Skeletal muscle cell (primary cell): ENCODE measurements at regions not wholly inside any gene's neighbourhood (a gene's known extent, or its start where the extent isn't known, plus 50 kb on each side); places are given as distances from the start of the nearest gene placed in this dataset.

ENCODE experiments used
- DNase-seq: peaks from one replicate; pipeline ENCODE4 v3.0.0-alpha.2; 2010; ENCODE audit warnings: low read depth
- H3K4me3 ChIP-seq: 2 replicates; pipeline ENCODE4 v1.5.1; 2011; ENCODE audit warnings: low read depth, mild to moderate bottlenecking, control low read depth, low read length, moderate library complexity

DNA sequence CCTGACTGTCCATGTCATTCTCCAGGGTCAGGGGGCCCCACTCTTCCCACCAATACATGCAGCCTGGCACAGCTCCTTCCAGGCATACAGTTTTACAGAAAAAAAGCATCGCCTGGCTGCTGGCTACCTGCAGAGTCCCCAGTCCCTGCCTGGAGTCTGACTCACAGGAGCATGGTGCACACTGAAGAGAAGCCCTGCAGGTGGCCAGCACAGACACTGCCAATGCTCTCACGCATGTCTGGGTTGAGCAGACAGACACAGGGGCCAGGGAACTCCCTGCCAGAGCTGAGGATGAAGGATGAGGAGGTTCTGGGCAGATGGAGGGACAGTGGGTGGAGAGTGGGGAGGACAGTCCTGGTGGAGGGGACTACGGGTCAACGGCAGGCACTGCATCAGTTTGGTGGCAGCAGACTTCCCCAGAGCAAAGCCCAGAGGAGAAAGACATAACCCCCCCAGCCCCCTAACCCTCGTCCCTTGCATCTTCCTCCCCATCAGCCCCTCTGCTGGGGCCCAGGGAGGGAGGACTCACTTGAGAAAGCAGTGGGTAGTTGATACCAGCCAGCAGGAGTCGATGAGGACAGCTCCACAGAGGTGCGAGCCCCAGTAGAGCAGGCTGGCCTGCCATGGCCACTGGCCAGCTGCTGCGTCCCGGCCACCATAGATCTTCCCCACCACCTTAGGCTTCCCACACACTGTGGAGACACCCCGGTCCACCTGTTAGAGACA, 72.9 kb upstream of the SPTLC1 start:
- no peak for DNase-seq
- no peak overlapping the region for H3K4me3 ChIP-seq

DNA sequence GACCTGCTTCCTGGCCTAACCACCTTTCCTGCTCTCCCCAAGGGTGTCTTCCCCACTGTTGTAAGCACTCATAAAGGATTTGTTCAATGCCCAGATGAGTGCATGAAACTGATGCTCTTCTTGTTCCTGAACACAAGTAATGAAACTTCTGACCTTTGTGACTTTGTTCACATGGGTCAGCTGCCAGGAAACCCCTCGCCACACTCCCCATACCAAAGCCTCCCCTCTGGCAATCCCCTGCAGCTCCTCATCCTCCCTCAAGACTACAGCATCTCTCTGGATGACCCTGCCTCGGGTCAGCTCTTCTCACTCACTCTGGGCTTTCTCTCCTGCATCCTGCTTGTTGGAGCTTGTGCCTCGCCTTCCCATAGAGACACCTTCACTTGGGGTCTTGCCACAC, 72.2 kb upstream of the SPTLC1 start:
- H3K4me3 ChIP-seq, result no peak overlapping the region
- no peak for DNase-seq

DNA sequence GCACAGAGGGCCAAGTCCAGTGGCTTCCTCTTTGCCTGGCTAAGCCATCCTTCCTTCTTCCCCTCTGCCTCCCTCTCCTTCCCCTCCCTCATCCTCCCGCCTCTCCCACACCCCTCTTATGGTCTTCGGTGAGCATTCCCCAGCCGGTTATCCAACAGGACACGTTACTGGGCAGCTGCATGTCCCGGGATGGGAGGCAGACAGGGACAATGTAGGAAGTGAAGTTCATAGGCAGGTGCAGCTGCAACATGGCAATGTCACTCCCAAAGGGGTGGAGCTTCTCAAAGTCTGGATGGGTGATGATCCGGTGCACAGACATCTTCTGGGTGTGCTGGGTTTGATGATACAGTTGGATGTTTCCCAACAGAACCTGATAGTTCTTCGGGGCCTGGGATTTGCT, 71.4 kb upstream of the SPTLC1 start:
- no peak overlapping the region for H3K4me3 ChIP-seq
- DNase-seq, result no peak

DNA sequence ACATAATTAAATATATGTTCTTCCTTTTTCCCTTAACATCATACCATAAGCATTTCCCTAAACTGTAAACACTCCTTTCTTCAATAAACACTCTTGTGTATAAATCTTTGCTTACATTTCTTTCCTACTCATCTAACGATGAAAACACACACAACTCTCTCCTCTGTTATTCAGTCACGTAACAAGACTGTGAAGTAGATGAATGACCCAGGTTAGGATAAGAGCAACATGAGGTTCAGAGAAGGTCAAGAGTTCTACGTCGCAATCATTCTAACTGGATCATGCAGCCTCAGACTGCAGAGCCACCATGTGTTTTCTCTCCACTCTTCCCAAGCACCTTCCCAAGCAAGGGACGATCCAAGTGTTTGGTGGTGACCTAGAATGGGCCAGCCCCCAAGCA, 70.5 kb upstream of the SPTLC1 start:
- DNase-seq, result no peak
- H3K4me3 ChIP-seq, result no peak overlapping the region

DNA sequence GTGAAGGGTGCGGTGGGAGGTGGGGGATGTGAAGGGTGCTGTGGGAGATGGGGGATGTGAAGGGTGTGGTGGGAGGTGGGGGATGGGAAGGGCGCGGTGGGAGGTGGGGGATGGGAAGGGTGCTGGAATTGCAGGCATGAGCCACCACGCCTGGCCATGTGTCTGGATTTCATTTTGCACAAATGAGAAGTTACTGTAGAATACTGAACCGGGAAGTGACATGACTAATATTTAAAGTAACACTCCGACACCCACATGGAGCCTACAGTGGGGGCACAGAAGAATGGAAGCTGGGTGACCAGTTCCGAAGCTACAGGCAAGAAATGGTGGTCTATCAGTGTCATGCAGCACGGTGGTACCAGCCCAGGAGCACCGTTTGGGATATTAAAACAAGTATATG, 69.9 kb upstream of the SPTLC1 start:
- no peak overlapping the region for H3K4me3 ChIP-seq
- DNase-seq, result no peak

DNA sequence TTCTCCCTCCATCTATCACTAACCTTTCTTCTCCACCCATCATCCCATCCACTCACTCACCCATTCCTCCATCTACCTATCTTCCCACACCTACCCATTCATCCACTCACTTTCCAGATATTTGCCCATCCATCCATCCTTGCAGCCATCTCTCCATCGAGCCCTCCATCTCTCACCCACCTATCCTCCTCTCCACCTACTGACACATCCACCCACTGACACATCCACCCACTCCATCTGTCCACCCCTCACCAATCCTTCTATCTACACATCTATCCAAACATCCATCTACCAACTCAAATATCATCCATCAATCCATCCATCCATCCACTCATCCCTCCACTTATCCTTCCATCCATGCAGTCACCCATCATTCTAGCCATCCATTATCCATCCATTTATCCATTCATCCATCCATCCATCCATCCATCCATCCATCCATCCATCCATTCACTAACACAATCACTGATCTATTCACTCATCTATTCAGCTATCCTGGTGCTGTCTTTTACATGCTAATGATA, 68.9 kb upstream of the SPTLC1 start:
- no peak for DNase-seq
- H3K4me3 ChIP-seq, result no peak overlapping the region

DNA sequence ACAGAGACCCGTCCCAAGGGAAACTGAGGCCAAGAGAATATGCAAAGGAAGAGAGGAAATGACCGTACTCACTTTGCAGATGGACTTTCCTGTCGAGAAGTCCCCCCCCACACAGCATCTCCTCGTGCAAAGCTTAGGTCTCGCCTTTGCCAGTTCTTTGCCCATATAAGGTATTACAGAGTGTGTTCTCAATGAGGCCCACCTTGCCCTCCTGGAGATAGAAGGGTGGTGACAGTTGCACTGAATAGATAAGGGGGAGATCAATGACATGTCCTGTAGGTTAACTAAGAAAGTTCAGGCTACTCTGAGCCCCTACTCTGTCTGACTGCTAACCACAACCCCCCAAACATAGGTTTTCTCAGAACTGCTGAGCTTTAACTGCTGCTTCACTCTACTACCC, 68.2 kb upstream of the SPTLC1 start:
- H3K4me3 ChIP-seq, result no peak overlapping the region
- no peak for DNase-seq

DNA sequence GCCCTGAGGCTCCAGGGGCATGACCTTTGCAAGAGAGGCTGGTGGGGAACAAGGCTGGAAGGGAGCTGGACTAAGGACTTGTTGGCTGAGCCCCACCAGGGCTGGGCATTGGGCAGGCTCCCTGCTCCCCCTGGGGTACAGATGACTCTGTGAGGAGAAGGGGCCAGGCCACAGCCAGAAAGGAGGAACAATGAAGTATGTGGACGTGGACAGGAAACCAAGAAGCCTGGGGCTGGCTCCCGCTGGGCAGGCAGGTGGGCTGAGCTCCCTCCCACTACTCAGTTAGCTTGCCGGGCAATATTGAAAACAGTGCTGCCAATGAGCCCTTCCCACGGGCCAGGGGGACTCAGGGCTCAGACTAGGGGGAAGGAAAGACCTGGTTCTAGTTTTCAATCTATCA, 66.1 kb upstream of the SPTLC1 start:
- DNase-seq, result no peak
- no peak overlapping the region for H3K4me3 ChIP-seq

DNA sequence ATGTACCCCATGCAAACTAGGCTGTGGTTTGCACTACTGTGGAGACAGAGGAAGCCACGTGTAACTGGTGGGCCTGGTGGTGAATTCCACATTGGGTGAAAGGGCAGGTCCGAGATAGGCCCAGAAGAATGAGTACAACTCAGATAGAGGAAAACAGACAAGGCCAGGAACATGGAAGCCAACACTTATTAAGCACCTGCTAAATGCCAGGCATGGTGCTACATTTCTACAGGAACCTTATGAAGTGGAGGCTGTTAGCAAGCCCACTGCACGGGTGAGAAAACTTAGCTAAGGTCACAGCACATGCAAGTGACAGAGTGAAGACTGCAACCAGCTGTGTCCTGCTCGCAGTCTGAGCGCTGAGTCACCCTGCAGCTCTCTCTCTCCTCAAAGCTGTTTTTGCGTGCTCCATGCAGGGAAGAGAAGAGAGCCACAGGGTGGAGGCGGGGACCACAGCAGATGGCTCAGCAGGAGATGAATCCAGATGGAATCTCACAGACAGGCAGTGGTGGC, 65.5 kb upstream of the SPTLC1 start:
- H3K4me3 ChIP-seq, result no peak overlapping the region
- peak; percentile 71 for DNase-seq

DNA sequence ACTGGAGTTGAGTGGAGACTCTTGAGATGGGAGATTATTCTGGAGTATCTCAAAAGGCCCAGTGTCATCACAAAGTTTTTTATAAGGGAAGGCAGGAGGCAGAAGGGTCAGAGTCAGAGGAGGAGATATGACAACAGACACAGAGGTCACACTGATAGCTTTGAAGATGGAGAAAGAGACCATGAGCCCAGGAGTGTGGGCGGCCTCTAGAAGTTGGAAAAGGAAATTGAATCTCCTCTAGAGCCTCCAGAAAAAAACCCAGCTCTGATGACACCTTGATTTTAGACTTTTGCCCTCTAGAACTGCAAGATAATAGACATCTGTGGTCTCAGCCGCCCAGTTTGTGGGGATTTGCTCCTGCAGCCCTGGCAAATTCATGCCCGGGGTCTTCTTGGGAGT, 64.8 kb upstream of the SPTLC1 start:
- H3K4me3 ChIP-seq, result no peak overlapping the region
- DNase-seq, result no peak

DNA sequence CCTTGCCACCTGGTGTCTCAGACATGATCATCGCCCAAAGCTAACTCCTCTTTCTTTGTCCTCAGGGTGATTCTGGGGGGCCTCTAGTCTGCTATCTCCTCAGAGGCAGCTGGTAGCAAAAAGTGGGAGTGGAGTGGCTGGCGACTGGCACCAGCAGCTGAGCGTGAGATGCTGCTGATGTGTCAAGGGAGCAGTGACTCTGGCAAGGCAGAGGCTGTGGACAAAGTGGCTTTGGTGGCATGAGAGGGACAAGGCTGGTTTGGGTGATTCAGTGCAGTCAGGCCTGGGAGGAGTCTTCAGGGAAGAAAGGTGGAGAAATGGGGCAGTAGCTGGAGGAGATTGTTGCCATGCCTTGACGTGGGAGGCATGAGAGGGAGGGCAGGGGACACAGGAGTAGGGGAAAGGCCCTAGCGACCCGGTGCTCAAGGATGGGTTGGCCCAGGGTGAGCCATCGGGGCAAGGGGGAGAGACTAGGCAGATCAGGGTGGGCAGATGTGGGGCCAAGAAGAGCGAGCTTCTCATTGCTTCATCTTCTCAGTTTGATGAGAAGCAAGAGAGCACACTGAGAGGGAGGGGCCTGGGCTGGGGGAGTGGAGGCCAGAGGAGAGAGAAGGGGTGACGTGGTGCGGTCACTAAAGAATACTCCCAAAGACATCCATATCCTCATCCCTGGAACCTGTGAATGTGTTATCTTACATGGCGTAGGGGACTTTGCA, 64.2 kb upstream of the SPTLC1 start:
- no peak overlapping the region for H3K4me3 ChIP-seq
- no peak for DNase-seq

DNA sequence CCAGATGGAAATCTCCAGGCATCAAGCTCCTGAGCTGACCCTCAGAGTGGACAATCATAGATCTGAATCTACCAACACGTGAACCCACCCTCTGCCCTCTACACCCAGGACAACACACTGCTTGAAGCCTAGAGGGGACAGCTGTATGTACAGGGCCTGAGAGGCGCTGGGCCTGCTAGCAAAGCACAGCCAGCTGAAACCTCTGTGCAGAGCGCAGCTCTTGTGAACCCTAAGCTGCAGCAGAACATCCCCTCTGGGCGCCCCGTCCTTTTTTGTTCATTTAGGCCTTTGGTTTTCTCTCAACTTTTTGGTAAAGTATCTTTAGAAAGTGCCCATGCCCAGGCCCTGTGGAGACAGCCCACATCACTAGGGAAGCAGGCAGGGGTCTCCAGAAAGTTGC, 62.4 kb upstream of the SPTLC1 start:
- DNase-seq, result no peak
- no peak overlapping the region for H3K4me3 ChIP-seq

DNA sequence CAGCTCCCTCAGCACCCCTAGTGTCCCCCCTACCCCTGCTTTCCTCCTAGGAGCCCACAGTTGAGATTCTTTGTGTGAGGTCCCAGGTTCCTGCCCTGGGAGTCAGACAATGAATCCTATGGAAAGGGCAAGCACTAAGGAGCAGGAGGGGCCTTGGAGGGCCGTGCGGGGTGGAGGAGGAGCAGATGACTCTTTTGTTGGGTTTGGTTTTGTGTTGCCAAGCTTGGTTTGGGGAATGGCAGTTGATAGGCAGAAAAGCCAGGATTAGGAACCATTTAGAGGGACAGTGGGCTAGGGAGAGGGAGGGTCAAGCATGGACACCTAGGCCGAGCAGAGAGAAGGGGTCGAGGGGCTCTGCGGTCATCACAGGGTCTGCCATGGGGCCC, 61.6 kb upstream of the SPTLC1 start:
- DNase-seq, result no peak
- H3K4me3 ChIP-seq, result no peak overlapping the region

DNA sequence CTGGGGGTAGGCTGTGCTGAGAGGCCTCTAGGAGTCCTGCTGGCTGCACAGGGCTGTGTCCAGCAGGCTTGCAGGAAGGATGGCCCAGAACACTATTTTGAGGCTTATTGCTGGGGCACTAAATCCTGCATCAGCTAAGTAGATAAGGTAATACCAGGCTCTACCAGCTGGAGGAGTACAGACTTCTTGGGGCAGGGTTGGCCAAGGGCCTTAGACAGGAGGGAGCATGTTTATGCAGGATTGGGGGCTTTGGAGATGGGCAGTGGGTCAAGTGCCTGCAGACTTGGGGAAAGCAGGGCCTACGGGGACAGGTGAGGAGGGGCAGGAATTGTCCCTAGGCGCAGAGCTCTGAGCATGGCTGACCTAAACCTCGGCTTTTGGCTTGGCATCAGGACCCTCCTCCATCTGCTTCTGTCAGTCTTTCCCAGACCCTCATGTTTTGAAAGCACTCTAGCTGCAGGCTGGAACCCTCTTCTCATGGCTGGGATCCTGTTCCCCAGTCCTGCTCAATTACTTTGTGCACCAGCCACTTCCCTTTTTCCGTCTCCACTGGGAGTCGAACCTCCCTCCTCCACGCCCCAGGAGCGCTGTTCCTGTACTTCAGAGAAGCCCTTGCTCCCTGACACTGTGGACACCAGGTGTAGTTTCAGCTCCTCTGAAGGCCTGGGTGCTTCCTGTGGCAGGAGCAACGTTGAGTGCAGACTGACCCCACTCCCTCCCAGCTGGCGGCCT, 61.0 kb upstream of the SPTLC1 start:
- no peak overlapping the region for H3K4me3 ChIP-seq
- DNase-seq, result no peak

DNA sequence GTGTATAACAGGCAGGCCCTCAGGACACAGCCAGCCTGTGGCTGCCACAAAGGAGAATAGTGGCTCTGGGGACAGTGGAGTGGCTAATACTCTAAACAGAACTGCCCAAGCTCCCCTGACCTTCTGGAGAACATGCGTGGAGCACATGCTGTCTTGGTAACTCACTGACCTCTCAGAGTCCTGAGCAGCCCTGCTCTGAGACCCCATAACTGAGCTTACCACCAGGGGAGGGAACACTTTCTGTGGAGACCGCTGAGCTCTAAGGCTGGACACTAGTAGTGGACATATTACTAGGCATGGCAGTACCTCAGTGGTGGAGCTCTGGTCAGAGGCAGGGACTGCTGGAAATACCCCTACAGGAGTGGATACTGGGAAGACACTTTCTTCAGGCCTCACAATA, 60.2 kb upstream of the SPTLC1 start:
- H3K4me3 ChIP-seq, result no peak overlapping the region
- no peak for DNase-seq

DNA sequence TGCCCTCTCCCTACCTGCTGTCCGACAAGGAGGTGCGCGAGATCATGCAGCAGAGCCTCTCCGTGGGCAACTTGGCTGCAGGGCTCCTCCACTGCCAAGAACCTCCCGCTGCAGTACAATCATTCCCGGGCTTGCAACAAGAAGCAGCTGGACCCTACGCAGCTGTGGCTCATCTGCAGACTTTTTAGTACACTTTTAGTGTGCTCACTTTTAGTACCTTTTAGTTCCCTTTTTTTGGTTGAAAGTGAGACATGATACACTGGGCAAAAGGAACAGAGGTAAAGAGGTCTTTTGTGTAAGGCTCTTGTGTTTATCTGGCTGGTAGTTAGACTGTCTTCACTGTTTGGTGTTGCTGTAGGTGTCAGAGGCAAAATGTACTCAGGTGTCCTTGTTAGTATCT, 58.1 kb upstream of the SPTLC1 start:
- no peak overlapping the region for H3K4me3 ChIP-seq
- no peak for DNase-seq

DNA sequence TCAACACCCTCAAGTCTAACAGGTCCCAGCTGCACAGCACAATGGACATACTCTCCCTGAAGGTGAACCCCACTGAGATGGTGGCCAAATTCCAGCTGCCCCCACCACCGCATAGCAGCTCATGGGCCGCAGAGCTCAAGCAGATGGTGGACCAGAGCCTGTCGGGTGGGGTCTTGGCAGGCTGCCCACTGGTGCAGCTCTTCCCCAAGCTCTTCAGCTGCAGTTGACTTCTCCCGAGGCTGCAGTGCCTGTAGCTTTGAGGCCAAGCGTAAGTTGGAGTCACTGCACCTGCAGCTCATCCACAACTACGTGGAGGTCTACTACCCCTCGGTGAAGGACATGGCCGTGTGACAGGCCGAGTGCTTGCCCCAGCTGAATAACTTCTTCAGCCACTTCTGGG, 56.6 kb upstream of the SPTLC1 start:
- DNase-seq, result no peak
- no peak overlapping the region for H3K4me3 ChIP-seq

DNA sequence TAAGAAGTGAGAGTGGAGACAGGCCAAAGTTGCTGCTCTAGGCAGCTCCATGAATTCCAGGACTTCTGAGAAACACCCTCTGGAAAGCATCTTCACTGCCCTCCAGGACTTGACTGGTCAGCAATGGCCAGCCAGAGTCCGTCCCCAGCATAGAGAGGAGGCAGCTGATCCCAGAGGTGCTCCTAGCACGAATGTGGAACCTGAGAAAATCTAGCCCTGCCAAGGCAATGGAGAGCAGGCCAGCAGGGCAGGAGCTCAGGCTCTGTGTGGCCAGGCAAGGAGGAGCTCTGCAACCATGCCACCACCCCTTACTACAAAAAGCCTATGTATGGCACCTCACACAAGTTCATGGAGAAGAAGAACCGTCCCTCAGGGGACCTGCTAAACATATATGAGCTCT, 56.1 kb upstream of the SPTLC1 start:
- no peak overlapping the region for H3K4me3 ChIP-seq
- no peak for DNase-seq

DNA sequence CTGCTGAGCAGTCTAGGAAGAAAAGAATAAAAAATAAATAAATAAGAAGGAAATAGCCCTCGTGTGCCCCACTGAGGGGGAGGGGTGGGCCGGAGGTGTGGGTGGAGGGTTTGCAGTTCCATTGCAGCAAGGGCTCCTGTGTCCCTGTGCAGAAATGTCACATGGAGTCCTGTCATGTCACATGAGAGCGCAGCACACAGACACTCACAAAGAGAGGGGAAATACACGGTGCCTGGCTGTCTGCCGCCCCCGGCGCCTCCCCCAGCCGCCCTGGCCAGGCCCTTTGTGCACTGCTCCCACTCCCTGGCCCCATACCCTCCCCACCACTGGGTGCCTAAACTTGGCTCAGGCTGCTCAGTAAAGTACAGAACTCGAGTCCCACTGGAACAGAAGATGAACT, 55.6 kb upstream of the SPTLC1 start:
- no peak for DNase-seq
- H3K4me3 ChIP-seq, result no peak overlapping the region

DNA sequence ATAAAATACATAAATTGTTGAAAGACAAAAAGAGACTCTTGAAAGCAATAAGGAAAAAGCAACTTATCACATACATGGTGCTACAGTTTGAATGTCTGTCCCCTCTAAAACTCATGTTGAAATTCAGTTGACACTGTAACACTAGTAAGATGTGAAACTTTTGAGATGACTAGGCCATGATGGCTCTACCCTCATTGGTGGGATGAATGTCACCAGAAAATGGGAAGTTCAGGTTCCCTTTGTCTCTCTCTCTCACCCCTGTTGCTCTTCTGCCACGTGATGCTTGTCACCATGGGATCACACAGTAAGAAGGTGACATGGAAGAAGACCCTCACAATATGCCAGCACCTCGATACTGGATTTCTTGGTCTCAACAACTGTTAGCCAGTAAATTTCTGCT, 50.3 kb upstream of the SPTLC1 start:
- no peak for DNase-seq
- no peak overlapping the region for H3K4me3 ChIP-seq
